Endothelial cell of umbilical vein (primary cell): ENCODE measurements at regions not wholly inside any gene's neighbourhood (a gene's known extent, or its start where the extent isn't known, plus 50 kb on each side); places are given as distances from the start of the nearest gene placed in this dataset.

Experiments used
- BruUV-seq: library from RNA; stranded (reverse); fragments of 400-500 nt; replicated peaks from 2 replicates; lab custom pipeline; 2021; lab: Mats Ljungman, UMichigan
- CTCF ChIA-PET: fragments of 300-600, 350-600 bp; sonication (Branson Sonifier 250); formaldehyde crosslinking; loops from one replicate; lab custom pipeline; 2021; ENCODE audit warnings: antibody characterized with exemption, inconsistent platforms; lab: Charles Lee
- POLR2A ChIA-PET: fragments of 300-600, 350-600 bp; sonication (Branson Sonifier 250); formaldehyde crosslinking; loops from one replicate; lab custom pipeline; 2021; ENCODE audit warnings: antibody characterized with exemption, inconsistent platforms; lab: Charles Lee
- DNase-seq: peaks from one replicate; pipeline ENCODE4 v3.0.0-alpha.2; 2011; ENCODE audit warnings: low read depth, low spot score
- FAIRE-seq: peaks from 2 replicates; lab custom pipeline; 2011; peaks lifted over from hg19 to GRCh38; lab: Jason Lieb, UNC
- H2AFZ ChIP-seq: 2 replicates; pipeline ENCODE4 v1.6.0; 2012; ENCODE audit warnings: low read depth, low read length, control low read depth, inconsistent platforms
- H3K27ac ChIP-seq: 2 replicates; pipeline ENCODE4 v1.5.1; 2011; ENCODE audit warnings: low read depth, mild to moderate bottlenecking, control low read depth, low read length, moderate library complexity; ENCODE audit not compliant: insufficient read depth
- H3K27me3 ChIP-seq, 2 experiments: 2 replicates each; pipeline versions ENCODE4 v1.6.0 to v1.6.1; 2011; ENCODE audit warnings: low read length in 2 of 2, mixed read lengths in 1 of 2; ENCODE audit not compliant: control insufficient read depth in 2 of 2, insufficient read depth in 2 of 2
- H3K36me3 ChIP-seq, 2 experiments: 2 replicates in 1 of 2; 3 replicates in 1 of 2; pipeline ENCODE4 v1.5.1; 2011; ENCODE audit warnings: low read length in 2 of 2, mild to moderate bottlenecking in 1 of 2, moderate library complexity in 1 of 2; ENCODE audit not compliant: control insufficient read depth in 2 of 2, insufficient read depth in 2 of 2; ENCODE audit errors: extremely low read depth in 1 of 2
- H3K4me1 ChIP-seq: 3 replicates; pipeline ENCODE4 v1.5.1; 2011; ENCODE audit warnings: mild to moderate bottlenecking, low read length; ENCODE audit not compliant: control insufficient read depth, insufficient read depth; ENCODE audit errors: extremely low read depth
- H3K4me2 ChIP-seq: 2 replicates; pipeline ENCODE4 v1.6.1; 2011; ENCODE audit warnings: low read length, control low read depth, mixed read lengths; ENCODE audit not compliant: insufficient read depth
- H3K4me3 ChIP-seq, 3 experiments: fragments of 200-600 bp in 1 of 3; sonication (generic), shearing (Covaris generic) in 1 of 3; replicated peaks in 1 of 3; 2 replicates each; pipeline ENCODE4 v1.5.1; 2011 to 2016; ENCODE audit warnings: control low read depth in 3 of 3, low read length in 3 of 3, mild to moderate bottlenecking in 2 of 3, inconsistent platforms in 1 of 3, low read depth in 1 of 3, moderate library complexity in 1 of 3; ENCODE audit not compliant: insufficient read depth in 1 of 3
- H3K79me2 ChIP-seq: 2 replicates; pipeline ENCODE4 v1.6.0; 2012; ENCODE audit warnings: low read length, inconsistent platforms; ENCODE audit not compliant: control insufficient read depth, insufficient read depth
- H3K9ac ChIP-seq: replicated peaks from 2 replicates; pipeline ENCODE3; 2011; ENCODE audit warnings: low read length, control low read depth; ENCODE audit not compliant: insufficient read depth; ENCODE audit errors: extremely low read depth
- H3K9me1 ChIP-seq: replicated peaks from 3 replicates; pipeline ENCODE4 v1.6.0; 2011; ENCODE audit warnings: mild to moderate bottlenecking, low read length; ENCODE audit not compliant: control insufficient read depth, insufficient read depth; ENCODE audit errors: extremely low read depth
- H3K9me3 ChIP-seq: replicated peaks from 2 replicates; pipeline ENCODE4 v1.5.1; 2012; ENCODE audit warnings: low read length, inconsistent platforms; ENCODE audit not compliant: control insufficient read depth, insufficient read depth
- H4K20me1 ChIP-seq: replicated peaks from 2 replicates; pipeline ENCODE3; 2011; ENCODE audit warnings: mild to moderate bottlenecking, low read length; ENCODE audit not compliant: control insufficient read depth, insufficient read depth; ENCODE audit errors: extremely low read depth
- EZH2 ChIP-seq: IDR thresholded peaks from 2 replicates; pipeline ENCODE4 v1.6.1; 2012; ENCODE audit warnings: borderline replicate concordance, low read depth, mild to moderate bottlenecking, moderate library complexity, low read length, inconsistent platforms; ENCODE audit not compliant: severe bottlenecking
- FOS ChIP-seq: IDR thresholded peaks from 2 replicates; pipeline ENCODE4 v1.6.1; 2011; ENCODE audit warnings: mild to moderate bottlenecking, low read length, moderate library complexity, borderline replicate concordance; ENCODE audit not compliant: insufficient read depth
- GATA2 ChIP-seq: IDR thresholded peaks from 2 replicates; pipeline ENCODE4 v1.7.0; 2011; ENCODE audit warnings: low read depth, mild to moderate bottlenecking, moderate library complexity, mixed read lengths, low read length; ENCODE audit not compliant: insufficient read length, insufficient read depth
- JUN ChIP-seq: IDR thresholded peaks from 2 replicates; pipeline ENCODE4 v1.6.1; 2011; ENCODE audit warnings: borderline replicate concordance, low read depth; ENCODE audit not compliant: insufficient read length, insufficient read depth
- MAX ChIP-seq: IDR thresholded peaks from 2 replicates; pipeline ENCODE4 v1.6.1; 2011; ENCODE audit not compliant: insufficient read depth, insufficient read length
- MYC ChIP-seq: IDR thresholded peaks from one replicate; pipeline ENCODE4 v1.6.1; 2011; ENCODE audit warnings: mild to moderate bottlenecking, low read depth, low read length
- POLR2A ChIP-seq: IDR thresholded peaks from 2 replicates; pipeline ENCODE4 v1.6.1; 2012; ENCODE audit warnings: low read depth, mild to moderate bottlenecking, control low read depth, low read length
- POLR2AphosphoS5 ChIP-seq: IDR thresholded peaks from 2 replicates; pipeline ENCODE4 v1.6.1; 2012; ENCODE audit warnings: low read depth, mild to moderate bottlenecking, control low read depth, low read length, moderate library complexity; ENCODE audit not compliant: insufficient read depth
- dilution Hi-C: fragments of 300-500 bp; cut with MboI; formaldehyde crosslinking; loops from one replicate; pipeline ENCODE4 v1.15.0; 2019; ENCODE audit warnings: low sequenced_read_pairs; ENCODE audit not compliant: extremely low pct_ligation_motif_present
- intact Hi-C: fragments of 100-400 bp; cut with micrococcal nuclease; formaldehyde crosslinking; loops from one replicate; pipeline ENCODE4 v1.10.0; 2022
- TF ChIP-seq, protein P1 (sequence below), 2 donors: IDR thresholded peaks; 1 replicate in 1 of 2; 2 replicates in 1 of 2; pipeline ENCODE4 v1.5.1; 2011; ENCODE audit warnings: low read length in 2 of 2, mild to moderate bottlenecking in 2 of 2, moderate library complexity in 2 of 2, control low read depth in 1 of 2, inconsistent platforms in 1 of 2, low read depth in 1 of 2; ENCODE audit not compliant: insufficient read depth in 1 of 2; ENCODE audit errors: extremely low read depth in 1 of 2

DNA sequence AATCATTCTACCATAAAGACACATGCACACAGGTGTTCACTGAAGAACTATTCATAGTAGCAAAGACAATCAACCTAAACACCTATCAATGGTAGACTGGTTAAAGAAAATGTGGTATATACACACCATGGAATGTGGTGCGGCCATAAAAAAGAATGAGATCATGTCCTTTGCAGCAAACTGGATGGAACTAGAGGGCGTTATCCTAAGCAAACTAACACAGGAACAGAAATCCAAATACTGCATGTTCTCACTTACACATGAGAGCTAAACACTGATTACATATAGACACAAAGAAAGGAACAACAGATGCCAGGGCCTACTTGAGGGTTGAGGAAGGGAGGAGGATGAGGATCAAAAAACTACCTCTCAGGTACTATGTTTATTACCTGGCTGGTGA, 103.8 kb downstream of the DRD1 start:
- BruUV-seq: no TSS peak
- Histone ChIP-seq H3K4me2 (no peak overlapping the region), H3K9ac (no peak overlapping the region), H2AFZ (no peak overlapping the region), H3K4me1 (no peaks in the 10 kb centered on the region), H3K9me1 (no peaks in the 10 kb centered on the region), H3K9me3 (peaks cover 4% of the 10 kb centered on the region), H3K27ac (no peak overlapping the region), H4K20me1 (no peaks in the 10 kb centered on the region), H3K36me3 (no peaks in the 10 kb centered on the region), H3K79me2 (no peaks in the 10 kb centered on the region), H3K4me3 (no peak overlapping the region), H3K27me3 (no peaks in the 10 kb centered on the region)
- dilution Hi-C loops: no loop called here
- intact Hi-C loops: no loop called here
- FAIRE-seq (no peak), DNase-seq (no peak)
- TF ChIP-seq FOS (no peak), MAX (no peak), MYC (no peak), JUN (no peak), POLR2AphosphoS5 (no peak), POLR2A (no peak), GATA2 (no peak), EZH2 (no peak)
- TF ChIP-seq, protein P1, sequence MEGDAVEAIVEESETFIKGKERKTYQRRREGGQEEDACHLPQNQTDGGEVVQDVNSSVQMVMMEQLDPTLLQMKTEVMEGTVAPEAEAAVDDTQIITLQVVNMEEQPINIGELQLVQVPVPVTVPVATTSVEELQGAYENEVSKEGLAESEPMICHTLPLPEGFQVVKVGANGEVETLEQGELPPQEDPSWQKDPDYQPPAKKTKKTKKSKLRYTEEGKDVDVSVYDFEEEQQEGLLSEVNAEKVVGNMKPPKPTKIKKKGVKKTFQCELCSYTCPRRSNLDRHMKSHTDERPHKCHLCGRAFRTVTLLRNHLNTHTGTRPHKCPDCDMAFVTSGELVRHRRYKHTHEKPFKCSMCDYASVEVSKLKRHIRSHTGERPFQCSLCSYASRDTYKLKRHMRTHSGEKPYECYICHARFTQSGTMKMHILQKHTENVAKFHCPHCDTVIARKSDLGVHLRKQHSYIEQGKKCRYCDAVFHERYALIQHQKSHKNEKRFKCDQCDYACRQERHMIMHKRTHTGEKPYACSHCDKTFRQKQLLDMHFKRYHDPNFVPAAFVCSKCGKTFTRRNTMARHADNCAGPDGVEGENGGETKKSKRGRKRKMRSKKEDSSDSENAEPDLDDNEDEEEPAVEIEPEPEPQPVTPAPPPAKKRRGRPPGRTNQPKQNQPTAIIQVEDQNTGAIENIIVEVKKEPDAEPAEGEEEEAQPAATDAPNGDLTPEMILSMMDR (IDR thresholded peaks at IDR 0.05; ENCODE audit: extremely low read depth in 1 of 2, insufficient read depth in 1 of 2, low read depth in 1 of 2, low read length in 2 of 2): no peak
- POLR2A ChIA-PET: no interaction called here
- CTCF ChIA-PET: no interaction called here
